Endothelial cell of umbilical vein (primary cell): ENCODE measurements at regions not wholly inside any gene's neighbourhood (a gene's known extent, or its start where the extent isn't known, plus 50 kb on each side); places are given as distances from the start of the nearest gene placed in this dataset.

Experiments
- BruUV-seq: library from RNA; stranded (reverse); fragments of 400-500 nt; replicated peaks from 2 replicates; lab custom pipeline; 2021; lab: Mats Ljungman, UMichigan
- CTCF ChIA-PET: fragments of 300-600, 350-600 bp; sonication (Branson Sonifier 250); formaldehyde crosslinking; loops from one replicate; lab custom pipeline; 2021; ENCODE audit warnings: antibody characterized with exemption, inconsistent platforms; lab: Charles Lee
- POLR2A ChIA-PET: fragments of 300-600, 350-600 bp; sonication (Branson Sonifier 250); formaldehyde crosslinking; loops from one replicate; lab custom pipeline; 2021; ENCODE audit warnings: antibody characterized with exemption, inconsistent platforms; lab: Charles Lee
- DNase-seq: peaks from one replicate; pipeline ENCODE4 v3.0.0-alpha.2; 2011; ENCODE audit warnings: low read depth, low spot score
- FAIRE-seq: peaks from 2 replicates; lab custom pipeline; 2011; peaks lifted over from hg19 to GRCh38; lab: Jason Lieb, UNC
- H2AFZ ChIP-seq: 2 replicates; pipeline ENCODE4 v1.6.0; 2012; ENCODE audit warnings: low read depth, low read length, control low read depth, inconsistent platforms
- H3K27ac ChIP-seq: 2 replicates; pipeline ENCODE4 v1.5.1; 2011; ENCODE audit warnings: low read depth, mild to moderate bottlenecking, control low read depth, low read length, moderate library complexity; ENCODE audit not compliant: insufficient read depth
- H3K27me3 ChIP-seq, 2 experiments: 2 replicates each; pipeline versions ENCODE4 v1.6.0 to v1.6.1; 2011; ENCODE audit warnings: low read length in 2 of 2, mixed read lengths in 1 of 2; ENCODE audit not compliant: control insufficient read depth in 2 of 2, insufficient read depth in 2 of 2
- H3K36me3 ChIP-seq, 2 experiments: 2 replicates in 1 of 2; 3 replicates in 1 of 2; pipeline ENCODE4 v1.5.1; 2011; ENCODE audit warnings: low read length in 2 of 2, mild to moderate bottlenecking in 1 of 2, moderate library complexity in 1 of 2; ENCODE audit not compliant: control insufficient read depth in 2 of 2, insufficient read depth in 2 of 2; ENCODE audit errors: extremely low read depth in 1 of 2
- H3K4me1 ChIP-seq: 3 replicates; pipeline ENCODE4 v1.5.1; 2011; ENCODE audit warnings: mild to moderate bottlenecking, low read length; ENCODE audit not compliant: control insufficient read depth, insufficient read depth; ENCODE audit errors: extremely low read depth
- H3K4me2 ChIP-seq: 2 replicates; pipeline ENCODE4 v1.6.1; 2011; ENCODE audit warnings: low read length, control low read depth, mixed read lengths; ENCODE audit not compliant: insufficient read depth
- H3K4me3 ChIP-seq, 3 experiments: fragments of 200-600 bp in 1 of 3; sonication (generic), shearing (Covaris generic) in 1 of 3; replicated peaks in 1 of 3; 2 replicates each; pipeline ENCODE4 v1.5.1; 2011 to 2016; ENCODE audit warnings: control low read depth in 3 of 3, low read length in 3 of 3, mild to moderate bottlenecking in 2 of 3, inconsistent platforms in 1 of 3, low read depth in 1 of 3, moderate library complexity in 1 of 3; ENCODE audit not compliant: insufficient read depth in 1 of 3
- H3K79me2 ChIP-seq: 2 replicates; pipeline ENCODE4 v1.6.0; 2012; ENCODE audit warnings: low read length, inconsistent platforms; ENCODE audit not compliant: control insufficient read depth, insufficient read depth
- H3K9ac ChIP-seq: replicated peaks from 2 replicates; pipeline ENCODE3; 2011; ENCODE audit warnings: low read length, control low read depth; ENCODE audit not compliant: insufficient read depth; ENCODE audit errors: extremely low read depth
- H3K9me1 ChIP-seq: replicated peaks from 3 replicates; pipeline ENCODE4 v1.6.0; 2011; ENCODE audit warnings: mild to moderate bottlenecking, low read length; ENCODE audit not compliant: control insufficient read depth, insufficient read depth; ENCODE audit errors: extremely low read depth
- H3K9me3 ChIP-seq: replicated peaks from 2 replicates; pipeline ENCODE4 v1.5.1; 2012; ENCODE audit warnings: low read length, inconsistent platforms; ENCODE audit not compliant: control insufficient read depth, insufficient read depth
- H4K20me1 ChIP-seq: replicated peaks from 2 replicates; pipeline ENCODE3; 2011; ENCODE audit warnings: mild to moderate bottlenecking, low read length; ENCODE audit not compliant: control insufficient read depth, insufficient read depth; ENCODE audit errors: extremely low read depth
- EZH2 ChIP-seq: IDR thresholded peaks from 2 replicates; pipeline ENCODE4 v1.6.1; 2012; ENCODE audit warnings: borderline replicate concordance, low read depth, mild to moderate bottlenecking, moderate library complexity, low read length, inconsistent platforms; ENCODE audit not compliant: severe bottlenecking
- FOS ChIP-seq: IDR thresholded peaks from 2 replicates; pipeline ENCODE4 v1.6.1; 2011; ENCODE audit warnings: mild to moderate bottlenecking, low read length, moderate library complexity, borderline replicate concordance; ENCODE audit not compliant: insufficient read depth
- GATA2 ChIP-seq: IDR thresholded peaks from 2 replicates; pipeline ENCODE4 v1.7.0; 2011; ENCODE audit warnings: low read depth, mild to moderate bottlenecking, moderate library complexity, mixed read lengths, low read length; ENCODE audit not compliant: insufficient read length, insufficient read depth
- JUN ChIP-seq: IDR thresholded peaks from 2 replicates; pipeline ENCODE4 v1.6.1; 2011; ENCODE audit warnings: borderline replicate concordance, low read depth; ENCODE audit not compliant: insufficient read length, insufficient read depth
- MYC ChIP-seq: IDR thresholded peaks from one replicate; pipeline ENCODE4 v1.6.1; 2011; ENCODE audit warnings: mild to moderate bottlenecking, low read depth, low read length
- dilution Hi-C: fragments of 300-500 bp; cut with MboI; formaldehyde crosslinking; loops from one replicate; pipeline ENCODE4 v1.15.0; 2019; ENCODE audit warnings: low sequenced_read_pairs; ENCODE audit not compliant: extremely low pct_ligation_motif_present
- intact Hi-C: fragments of 100-400 bp; cut with micrococcal nuclease; formaldehyde crosslinking; loops from one replicate; pipeline ENCODE4 v1.10.0; 2022
- TF ChIP-seq, protein P1 (sequence below), 2 donors: IDR thresholded peaks; 1 replicate in 1 of 2; 2 replicates in 1 of 2; pipeline ENCODE4 v1.5.1; 2011; ENCODE audit warnings: low read length in 2 of 2, mild to moderate bottlenecking in 2 of 2, moderate library complexity in 2 of 2, control low read depth in 1 of 2, inconsistent platforms in 1 of 2, low read depth in 1 of 2; ENCODE audit not compliant: insufficient read depth in 1 of 2; ENCODE audit errors: extremely low read depth in 1 of 2
- TF ChIP-seq, protein P2 (sequence below): IDR thresholded peaks from 2 replicates; pipeline ENCODE4 v1.6.1; 2011; ENCODE audit not compliant: insufficient read depth, insufficient read length

DNA sequence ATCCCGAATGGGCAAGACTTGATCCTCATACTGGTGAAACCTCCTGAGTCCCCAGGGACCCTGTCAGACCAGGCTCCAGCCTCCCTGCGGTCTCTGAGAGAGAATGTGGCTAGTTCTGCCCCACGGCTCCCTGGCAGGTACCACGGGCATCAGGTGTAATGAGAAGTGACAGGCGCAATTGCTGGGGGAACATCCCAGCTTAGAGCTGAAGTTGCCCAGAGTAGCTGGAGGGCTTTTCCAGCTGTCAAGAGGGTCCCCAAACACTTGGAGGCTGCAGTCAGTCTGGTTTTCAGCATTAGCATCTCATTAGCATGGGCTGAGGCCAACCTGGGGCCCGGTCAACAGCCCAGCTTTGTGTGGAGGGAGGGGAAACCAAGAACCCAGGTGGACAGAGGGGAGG, 100.0 kb upstream of the TMEM132E start:
- no peak overlapping the region for H3K27ac ChIP-seq
- no peak overlapping the region for H3K9ac ChIP-seq
- H3K9me1 ChIP-seq, result no peaks in the 10 kb centered on the region
- H3K9me3 ChIP-seq, result no peaks in the 10 kb centered on the region
- BruUV-seq, result no TSS peak
- H3K4me2 ChIP-seq, result no peak overlapping the region
- no peak overlapping the region for H3K4me3 ChIP-seq
- no peak overlapping the region for H2AFZ ChIP-seq
- TF ChIP-seq FOS, result no peak
- TF ChIP-seq GATA2, result no peak
- TF ChIP-seq, protein P1, sequence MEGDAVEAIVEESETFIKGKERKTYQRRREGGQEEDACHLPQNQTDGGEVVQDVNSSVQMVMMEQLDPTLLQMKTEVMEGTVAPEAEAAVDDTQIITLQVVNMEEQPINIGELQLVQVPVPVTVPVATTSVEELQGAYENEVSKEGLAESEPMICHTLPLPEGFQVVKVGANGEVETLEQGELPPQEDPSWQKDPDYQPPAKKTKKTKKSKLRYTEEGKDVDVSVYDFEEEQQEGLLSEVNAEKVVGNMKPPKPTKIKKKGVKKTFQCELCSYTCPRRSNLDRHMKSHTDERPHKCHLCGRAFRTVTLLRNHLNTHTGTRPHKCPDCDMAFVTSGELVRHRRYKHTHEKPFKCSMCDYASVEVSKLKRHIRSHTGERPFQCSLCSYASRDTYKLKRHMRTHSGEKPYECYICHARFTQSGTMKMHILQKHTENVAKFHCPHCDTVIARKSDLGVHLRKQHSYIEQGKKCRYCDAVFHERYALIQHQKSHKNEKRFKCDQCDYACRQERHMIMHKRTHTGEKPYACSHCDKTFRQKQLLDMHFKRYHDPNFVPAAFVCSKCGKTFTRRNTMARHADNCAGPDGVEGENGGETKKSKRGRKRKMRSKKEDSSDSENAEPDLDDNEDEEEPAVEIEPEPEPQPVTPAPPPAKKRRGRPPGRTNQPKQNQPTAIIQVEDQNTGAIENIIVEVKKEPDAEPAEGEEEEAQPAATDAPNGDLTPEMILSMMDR (IDR thresholded peaks at IDR 0.05; ENCODE audit: extremely low read depth in 1 of 2, insufficient read depth in 1 of 2, low read depth in 1 of 2, low read length in 2 of 2), result no peak
- TF ChIP-seq, protein P2, sequence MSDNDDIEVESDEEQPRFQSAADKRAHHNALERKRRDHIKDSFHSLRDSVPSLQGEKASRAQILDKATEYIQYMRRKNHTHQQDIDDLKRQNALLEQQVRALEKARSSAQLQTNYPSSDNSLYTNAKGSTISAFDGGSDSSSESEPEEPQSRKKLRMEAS, result no peak
- no peak for TF ChIP-seq MYC
- TF ChIP-seq EZH2, result no peak
- no peak for TF ChIP-seq JUN
- H3K27me3 ChIP-seq, result no peaks in the 10 kb centered on the region
- ChIA-PET POLR2A (no interaction called here), CTCF (no interaction called here)
- H4K20me1 ChIP-seq, result no peaks in the 10 kb centered on the region
- FAIRE-seq, result no peak
- intact Hi-C loops, result no loop called here
- no peaks in the 10 kb centered on the region for H3K4me1 ChIP-seq
- DNase-seq, result no peak
- dilution Hi-C loops, result no loop called here
- no peaks in the 10 kb centered on the region for H3K36me3 ChIP-seq
- H3K79me2 ChIP-seq, result no peaks in the 10 kb centered on the region
